HG03460 (cell line): ENCODE measurements at regions not wholly inside any gene's neighbourhood (a gene's known extent, or its start where the extent isn't known, plus 50 kb on each side); places are given as distances from the start of the nearest gene placed in this dataset.
"Not testable (repeated sequence)": the region's sequence is repeated elsewhere in the genome, so short reads cannot be mapped to it uniquely, and the experiment has no call there.

ENCODE experiments used
- ATAC-seq: cut with Tn5 transposase; IDR thresholded peaks from one replicate; pipeline ENCODE4 v1.9.1; 2021; ENCODE audit not compliant: unreplicated experiment

DNA sequence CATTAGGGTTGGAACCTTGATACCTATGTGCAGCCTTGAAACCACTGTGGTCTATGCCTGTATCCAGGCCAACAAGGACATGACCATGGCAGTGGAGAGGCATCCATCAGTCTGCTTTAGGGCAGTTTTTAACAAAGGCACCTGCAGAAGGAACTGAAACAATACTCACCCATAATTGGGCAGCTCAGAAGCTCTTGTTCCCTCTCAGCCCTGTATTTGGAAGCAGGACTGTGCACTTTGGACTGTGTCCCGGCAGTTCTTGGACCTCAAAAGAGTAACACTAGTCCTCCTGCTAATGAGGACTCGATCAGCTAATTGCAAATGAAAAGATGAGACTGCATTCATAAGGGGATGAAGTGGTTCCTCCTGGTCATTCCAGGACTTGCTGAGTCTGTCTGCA, 500.2 kb upstream of the TNP1 start:
- ATAC-seq, result no peak

DNA sequence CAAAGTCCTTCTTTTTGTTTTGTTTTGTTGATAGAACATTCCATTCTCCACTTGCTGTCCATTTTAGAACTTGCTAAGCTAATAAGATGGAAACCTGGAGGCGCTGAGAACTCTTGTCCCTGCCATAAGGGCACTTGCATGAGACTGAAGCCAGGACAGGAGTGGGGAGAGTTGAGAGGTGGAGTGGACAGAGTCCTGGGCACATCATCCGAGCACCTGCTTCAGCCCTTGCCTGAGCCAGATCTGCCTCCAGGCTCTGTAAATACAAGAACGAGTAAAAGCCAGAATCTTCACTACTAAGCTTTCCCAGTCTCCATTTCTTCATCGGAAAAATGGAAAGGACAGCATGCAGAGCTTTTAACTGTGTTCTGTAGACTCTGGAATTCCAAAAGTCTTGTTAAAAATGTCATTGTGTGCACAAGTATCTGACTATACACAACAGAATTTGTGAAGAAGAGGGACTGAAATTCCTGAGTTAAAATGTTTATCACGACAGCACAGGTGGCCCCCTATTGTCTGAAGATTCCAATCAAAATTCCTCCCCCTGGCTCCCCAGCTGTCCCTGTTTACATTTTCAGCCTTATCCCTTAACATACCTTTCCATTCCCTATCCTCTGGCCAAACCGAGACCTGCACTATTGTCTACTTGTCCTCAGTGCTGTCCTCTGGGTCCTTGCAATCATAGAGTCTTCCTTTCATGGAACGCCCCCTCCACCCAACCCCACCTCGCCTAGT, 498.2 kb upstream of the TNP1 start:
- ATAC-seq, result no peak

DNA sequence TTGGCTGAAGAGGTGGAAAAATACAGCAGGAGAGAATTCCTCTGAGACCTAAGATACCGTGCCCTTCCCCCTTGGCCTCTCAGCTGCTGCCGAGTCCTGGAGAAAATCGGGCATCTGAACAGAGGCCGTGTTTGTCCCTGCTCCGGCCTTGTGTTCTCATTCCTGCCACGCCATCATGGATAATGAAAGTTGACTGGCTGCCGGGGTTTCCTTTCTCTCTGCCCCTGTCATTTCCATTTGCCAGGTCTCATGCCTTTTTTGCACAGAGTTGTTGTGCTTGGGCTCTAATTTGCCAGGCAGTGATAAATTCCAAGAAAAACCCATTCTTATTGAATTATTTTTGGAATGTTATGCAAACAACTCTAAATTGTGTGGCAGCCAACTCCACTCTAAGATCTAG, 496.9 kb upstream of the TNP1 start:
- ATAC-seq, result no peak

DNA sequence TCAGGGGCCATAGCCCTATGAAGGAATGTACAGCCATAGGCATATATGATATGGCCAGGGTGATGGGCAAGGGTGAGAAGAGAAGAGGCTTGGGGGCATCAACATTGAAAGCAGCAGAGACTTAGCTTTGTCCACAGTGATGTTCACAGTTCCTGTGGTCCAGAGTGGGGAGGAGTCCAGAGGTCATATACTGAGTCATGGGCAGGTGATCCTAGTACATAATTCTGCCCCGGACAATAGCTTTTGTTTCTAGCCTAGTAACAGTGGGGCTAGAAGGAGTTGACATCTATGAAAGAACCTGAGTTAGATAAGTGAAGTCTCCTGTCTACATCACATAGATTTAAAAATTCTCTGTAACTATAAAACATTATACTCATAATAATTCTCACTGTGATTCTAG, 496.3 kb upstream of the TNP1 start:
- no peak for ATAC-seq

DNA sequence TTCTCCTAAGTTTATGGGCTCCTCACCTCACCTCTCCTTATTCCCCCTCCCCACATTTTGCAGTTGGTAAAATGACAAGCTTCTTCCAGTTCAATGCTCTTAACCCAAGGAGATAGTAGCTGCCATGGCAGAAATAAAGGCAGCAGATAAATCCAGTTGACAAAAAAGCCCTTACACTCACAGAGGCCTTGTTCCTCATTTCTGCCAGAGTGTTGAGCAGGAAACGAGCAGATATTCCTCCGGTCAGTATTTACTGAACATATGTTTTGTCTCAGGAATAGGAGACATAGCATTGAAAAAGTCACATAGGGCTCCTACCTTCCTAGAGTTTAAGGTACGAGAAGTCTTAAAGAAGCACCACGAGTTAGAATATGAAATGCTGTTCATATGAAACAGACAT, 493.7 kb upstream of the TNP1 start:
- ATAC-seq, result no peak

DNA sequence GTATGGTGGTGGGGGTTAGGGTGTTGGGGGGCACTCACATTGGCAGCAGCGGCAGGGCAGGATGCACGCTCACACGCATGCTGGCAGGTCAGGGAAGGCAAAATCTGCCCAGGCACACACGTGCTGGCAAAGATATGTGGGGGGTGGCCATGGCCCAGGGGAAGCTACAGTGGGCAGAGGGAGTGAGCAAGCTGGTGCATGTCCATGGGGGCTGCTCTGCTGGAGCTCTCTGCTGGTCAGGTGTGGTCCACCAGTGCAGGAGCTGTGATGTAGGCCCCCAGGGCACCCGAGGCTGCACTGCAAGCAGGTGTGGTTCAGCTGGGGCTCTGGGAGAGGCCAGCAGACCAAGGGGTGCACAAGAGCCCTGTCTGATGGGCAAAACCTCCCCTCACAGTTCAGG, 491.5 kb upstream of the TNP1 start:
- no peak for ATAC-seq

DNA sequence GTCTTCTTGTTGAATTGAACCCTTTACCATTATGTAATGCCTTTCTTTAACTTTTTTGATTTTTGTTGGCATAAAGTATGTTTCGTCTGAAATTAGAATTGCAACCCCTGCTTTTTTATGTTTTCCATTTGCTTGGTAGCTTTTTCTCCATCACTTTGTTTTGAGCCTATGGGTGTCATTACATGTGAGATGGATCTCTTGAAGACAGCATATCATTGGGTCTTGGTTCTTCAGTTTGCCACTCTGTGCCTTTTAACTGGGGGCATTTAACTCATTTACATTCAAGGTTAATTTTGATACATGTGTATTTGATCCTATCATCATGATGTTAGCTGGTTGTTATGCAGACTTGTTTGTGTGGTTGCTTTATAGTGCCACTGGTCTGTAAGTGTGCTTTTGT, 489.4 kb upstream of the TNP1 start:
- ATAC-seq, result no peak

DNA sequence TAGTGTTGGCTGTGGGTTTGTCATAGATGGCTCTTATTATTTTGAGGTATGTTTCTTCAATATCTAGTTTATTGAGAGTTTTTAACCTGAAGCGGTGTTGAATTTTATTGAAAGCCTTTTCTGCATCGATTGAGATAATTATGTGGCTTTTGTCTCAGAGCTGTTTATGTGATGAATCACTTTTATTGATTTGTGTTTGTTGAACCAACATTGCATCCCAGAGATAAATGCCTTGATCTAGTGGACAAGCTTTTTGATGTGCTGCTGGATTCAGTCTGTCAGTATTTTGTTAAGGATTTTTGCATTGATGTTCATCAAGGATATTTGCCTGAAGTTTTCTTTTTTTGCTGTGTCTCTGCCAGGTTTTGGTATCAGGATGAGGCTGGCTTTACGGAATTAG, 487.8 kb upstream of the TNP1 start:
- not testable (repeated sequence) for ATAC-seq

DNA sequence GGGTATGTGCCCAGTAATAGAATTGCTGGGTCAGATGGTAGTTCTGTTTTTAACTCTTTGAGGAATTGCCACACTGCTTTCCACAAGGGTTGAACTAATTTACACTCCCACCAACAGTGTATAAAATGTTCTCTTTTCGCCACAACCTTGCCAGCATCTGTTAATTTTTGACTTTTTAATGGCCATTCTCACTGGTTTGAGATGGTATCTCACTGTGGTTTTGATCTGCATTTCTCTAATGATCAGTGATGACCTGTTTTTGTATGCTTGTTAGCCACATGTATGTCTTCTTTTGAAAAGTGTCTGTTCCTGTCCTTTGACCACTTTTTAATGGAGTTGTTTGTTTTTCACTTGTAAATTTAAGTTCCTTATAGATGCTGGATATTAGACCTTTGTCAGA, 486.2 kb upstream of the TNP1 start:
- ATAC-seq, result not testable (repeated sequence)

DNA sequence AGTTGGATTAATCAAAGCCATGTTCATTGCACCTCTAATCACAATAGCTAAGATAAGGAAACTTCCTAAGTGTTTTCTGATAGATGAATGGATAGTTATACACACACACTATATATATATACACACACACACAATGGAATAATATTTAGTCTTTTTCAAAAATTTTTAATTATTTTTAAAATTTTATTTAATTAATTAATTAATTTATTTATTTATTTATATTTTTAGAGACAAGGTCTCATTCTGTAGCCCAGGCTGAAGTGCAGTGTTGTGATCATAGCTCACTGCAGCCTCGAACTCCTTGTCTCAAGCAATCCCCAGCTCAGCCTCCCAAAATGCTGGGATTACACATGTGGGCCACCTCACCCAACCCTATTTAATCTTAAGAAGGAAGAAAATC, 481.0 kb upstream of the TNP1 start:
- ATAC-seq, result no peak

DNA sequence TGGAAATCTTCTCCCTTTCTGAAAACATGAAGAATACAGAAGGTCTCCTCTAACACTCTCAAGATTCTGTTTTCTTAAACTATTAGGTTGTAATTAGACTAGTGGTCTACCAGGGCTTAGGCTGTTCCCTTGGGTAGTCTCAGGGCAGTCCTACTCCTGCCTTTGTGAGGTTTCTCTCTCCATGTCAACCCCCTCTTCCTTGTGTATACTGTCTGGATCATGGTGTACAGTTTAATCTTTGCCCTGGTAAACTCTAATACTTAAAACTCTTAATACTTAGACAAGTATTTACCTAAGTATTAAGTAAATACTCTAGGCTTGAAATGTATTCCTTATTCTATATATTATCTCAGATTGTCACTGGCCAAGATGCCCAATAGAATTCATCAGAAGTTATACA, 480.3 kb upstream of the TNP1 start:
- no peak for ATAC-seq

DNA sequence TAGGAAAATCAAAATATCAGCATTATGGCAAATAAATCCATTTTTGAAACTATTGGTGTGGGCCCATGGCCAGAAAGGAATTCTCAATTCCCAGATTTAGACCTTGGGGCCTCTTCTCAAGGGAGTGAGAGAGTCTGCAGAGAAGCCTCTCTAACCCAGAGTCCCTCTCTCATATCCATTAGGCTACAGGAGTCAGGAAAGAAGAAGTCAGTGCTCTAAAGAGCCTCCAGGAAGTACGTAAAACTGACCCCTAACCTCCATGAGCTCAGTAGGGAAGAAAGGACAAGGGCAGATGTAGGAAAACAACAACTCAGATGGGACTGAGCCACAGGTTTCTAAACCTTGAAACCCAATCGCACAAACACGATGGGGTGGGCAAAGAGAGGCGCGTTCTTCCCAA, 479.9 kb upstream of the TNP1 start:
- no peak for ATAC-seq

DNA sequence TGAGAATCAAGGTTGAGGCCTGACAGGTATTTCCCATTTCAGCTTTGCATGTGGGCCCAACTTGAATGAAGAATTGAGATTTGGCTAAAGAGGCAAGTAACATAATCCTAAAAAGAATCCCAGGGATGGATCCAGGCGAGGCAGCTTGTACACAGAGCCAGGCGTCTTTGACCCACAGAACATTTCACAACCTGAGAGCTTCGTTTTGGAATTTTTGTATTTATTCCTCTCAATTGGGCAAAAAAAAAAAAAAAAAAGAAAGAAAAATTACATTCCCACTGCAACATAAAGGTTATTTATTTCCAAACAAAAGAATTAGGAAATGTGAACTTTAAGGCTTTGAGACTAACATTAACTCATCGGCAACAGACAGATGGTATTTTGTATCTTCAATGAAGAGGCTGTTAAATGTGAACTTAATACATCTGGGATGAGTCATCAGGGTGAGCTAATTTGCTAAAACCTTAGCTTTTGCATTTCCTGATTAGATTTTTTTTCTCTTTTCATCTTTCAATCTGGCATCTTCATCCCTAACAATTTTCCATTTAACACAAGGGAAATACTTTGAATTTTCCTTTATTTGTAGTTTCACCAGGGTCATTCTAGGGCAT, 478.5 kb upstream of the TNP1 start:
- ATAC-seq, result no peak

DNA sequence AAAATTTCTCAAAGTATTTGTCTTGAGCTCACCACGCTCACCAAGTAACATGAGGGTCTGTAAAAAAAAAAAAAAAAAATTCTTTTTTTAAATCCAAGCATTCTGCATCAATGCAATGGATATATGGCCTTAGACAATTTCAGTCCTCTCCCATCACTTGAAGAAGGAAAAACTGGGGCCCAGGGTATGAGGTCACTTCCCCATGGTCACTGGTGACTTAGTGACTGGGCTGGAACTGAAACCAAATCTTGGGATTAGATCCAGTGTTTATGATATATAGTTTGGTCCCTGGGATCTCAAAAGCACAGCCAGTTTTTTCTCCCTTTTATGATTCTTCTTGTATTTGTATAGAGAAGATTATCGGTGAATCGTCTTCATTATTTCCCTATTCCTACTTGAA, 477.9 kb upstream of the TNP1 start:
- no peak for ATAC-seq

DNA sequence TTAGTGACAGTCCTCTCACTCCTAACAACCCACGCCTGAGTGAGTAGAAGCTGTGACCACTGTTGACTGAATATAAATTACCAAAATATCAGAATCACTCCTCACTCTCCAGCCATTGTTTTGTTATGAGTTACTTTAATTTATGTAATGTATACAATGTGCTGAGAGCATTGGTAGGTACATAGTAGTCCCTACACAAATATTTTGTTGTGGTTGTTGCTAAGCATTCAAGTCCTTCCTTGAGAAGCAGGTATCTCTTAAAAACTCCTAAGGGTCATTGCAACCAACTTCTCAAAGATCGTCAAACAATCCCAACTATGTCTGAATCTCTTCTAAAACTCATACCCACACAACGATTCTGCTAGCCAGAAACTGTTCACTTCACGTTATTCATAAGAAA, 476.8 kb upstream of the TNP1 start:
- no peak for ATAC-seq

DNA sequence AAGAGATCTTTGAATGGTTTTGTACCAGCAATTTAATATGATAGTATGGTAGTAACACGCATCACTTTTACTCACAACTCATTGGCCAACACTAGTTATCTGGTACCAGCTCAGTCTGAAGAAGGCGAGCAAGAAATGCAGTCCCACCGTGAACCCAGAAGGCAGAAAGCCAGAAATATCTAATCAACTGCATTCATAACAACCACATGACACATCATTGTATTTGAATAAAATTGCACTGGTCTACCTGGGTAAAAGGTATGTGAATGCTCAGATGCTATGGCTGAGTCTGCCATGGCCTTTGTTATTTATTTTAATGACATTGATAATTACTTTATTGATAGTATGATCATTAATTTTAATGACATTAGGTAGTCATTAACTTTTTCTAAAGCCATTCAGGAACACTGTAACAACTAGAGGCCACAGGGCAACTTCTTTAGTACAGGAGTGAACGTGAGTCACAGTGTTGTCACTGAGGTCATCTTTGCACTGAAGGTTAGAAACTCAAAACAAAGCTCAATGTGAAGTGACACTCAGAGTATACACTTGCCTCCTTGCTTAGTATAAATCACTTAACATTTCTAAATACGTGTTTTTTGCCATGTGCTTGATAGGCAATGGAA, 475.6 kb upstream of the TNP1 start:
- no peak for ATAC-seq

DNA sequence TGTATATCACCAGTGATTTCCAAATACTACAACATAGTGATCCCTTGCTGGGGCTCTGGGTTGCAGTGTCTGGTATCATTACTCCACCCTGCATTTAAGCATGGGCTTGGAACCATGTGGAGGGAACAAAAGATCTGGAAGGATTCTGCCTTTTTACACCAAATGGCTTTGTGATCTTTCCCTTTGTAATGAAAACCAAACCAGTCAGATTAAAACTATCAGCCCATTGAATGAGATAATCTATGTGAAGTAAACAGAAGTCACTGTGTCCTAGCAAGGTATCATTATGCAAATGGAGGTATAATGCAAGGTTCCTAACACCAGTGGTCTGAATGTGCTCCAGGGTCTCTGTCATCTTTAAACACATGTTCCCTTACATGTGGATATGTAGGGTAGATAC, 474.7 kb upstream of the TNP1 start:
- no peak for ATAC-seq

DNA sequence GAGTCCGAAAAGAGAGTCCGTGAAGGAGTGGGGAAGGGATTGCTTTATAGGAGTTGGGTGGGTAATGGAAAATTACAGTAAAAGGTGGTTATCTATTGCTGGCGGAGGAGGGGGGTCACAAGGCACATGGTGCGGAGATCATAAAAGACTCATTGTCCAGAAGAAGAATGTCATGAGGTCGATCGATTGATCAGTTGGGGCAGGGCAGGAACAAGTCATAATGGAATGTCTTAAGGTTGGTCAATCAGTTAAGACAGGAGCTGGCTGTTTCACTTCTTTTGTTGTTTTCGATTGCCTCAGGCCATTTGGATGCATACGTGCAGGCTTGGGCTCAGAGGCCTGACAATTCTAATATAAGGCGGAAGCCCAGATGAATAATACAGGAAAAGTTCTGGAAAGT, 473.0 kb upstream of the TNP1 start:
- no peak for ATAC-seq

DNA sequence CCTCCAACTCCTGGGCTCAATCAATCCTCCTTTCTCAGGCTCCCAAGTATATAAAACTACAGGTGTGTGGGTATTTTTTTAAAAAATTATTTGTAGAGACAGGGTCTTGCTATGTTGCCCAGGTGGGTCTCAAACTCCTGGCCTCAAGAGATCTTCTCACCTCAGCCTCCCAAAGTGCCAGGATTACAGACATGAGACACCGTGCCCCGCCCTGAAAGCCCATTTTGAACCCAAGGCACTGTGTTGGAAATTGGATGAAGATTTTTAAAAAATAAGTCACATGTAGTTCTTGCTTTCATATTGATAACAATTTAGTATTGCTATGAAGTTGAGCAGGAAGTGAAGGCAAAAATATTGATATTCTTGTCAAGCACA, 472.5 kb upstream of the TNP1 start:
- ATAC-seq, result no peak

DNA sequence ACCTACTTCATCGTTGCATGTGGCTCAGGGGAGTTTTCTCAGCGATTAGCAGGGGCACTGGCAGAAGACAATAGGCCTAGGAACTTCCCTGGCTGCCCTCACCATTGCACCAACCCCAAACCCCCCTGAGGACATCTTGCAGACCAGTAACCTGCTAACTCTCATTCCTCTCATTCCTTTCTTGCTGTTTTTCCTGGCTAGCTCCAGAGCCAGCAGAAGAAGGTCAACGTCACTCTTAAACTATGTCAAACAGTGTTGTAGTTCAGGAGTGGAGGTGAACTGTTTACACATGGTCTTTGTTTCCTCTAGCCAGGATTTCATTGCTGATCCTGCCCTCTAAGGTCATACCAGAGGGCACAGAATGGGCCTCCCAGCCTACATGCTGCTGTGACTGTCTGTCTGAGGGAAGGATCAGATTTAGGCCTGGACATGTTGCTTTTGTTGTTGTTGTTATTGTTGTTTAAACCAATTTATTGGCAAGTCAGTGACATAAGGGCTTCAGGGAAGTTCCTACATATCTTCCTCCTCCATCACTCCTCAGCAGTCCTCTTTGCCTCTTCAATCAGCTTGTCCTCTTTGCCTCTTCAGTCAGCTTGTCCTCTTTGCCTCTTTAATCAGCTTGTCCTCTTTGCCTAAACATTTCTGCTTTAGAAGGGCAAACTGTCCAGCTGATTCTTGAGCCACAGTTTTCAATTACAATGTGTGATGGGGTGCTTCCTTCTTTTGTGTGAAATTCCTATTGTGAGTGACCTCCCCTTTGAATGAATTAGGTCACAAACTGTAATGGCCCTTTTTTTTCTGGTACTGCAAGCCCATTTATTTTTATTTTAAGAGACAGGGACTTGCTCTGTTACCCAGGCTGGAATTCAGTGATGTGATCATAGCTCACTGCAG, 471.9 kb upstream of the TNP1 start:
- ATAC-seq, result no peak

DNA sequence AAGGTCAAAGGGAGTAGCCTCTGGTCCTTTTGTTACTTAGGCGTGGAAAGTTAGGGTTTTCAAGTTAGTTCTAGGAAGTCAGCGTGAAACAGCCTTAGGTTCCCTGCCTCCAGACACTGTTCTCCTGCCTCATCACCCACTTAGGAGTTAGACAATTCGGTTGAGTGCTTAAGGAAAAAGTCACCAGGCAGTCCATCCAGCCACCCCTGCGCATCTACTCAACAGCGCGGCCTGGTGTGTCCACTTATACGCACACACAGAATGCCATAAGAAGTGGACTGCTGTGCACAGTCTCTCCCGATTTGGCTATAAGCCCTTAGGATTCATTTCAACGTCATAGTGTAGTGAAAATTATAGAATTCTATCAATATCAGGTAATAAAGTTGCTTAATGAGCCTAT, 470.8 kb upstream of the TNP1 start:
- ATAC-seq, result no peak

DNA sequence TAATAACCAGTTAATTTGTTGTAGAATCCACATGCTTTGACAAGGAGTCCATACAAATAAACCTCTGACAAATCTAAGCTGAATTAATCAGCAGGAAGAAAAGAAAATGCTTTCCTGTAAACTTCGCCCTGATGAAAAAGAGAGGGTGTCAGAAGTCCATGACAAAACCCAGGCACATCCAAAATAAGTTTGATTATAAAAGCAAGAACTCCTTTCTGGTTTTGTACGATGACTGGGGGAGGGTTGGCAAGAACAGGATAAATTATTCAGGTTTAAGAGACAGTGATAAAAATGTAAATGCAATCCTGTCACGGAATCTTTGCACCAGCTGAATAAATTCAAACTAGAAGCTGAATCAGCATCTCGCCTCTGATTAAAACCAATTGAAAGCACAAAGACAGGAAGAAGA, 469.2 kb upstream of the TNP1 start:
- no peak for ATAC-seq
